Effector CD8-positive, alpha-beta T cell (primary cell): ENCODE measurements at regions not wholly inside any gene's neighbourhood (a gene's known extent, or its start where the extent isn't known, plus 50 kb on each side); places are given as distances from the start of the nearest gene placed in this dataset.

ENCODE experiments used
- DNase-seq: peaks from one replicate; lab custom pipeline; 2025; lab: John Stamatoyannopoulos, UW

DNA sequence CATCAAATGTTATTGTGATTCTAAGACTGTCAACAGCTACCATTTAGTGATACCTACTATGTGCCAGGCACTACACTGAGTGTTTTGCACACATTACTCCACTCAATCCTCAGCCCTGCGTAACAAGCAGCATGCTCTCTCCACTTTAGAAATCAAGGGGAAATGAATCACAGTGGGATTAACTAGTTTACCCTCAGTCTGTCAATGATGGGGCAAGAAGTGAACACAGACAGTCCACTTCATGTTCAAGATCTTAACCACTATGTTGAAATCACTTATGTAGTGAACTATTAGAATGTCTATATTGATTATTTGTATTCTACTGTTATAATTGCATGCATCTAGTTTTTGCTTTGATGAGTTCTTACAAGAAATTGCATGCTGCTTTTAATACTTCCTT lies 165.3 kb downstream of the LTN1 start:
- no peak for DNase-seq

DNA sequence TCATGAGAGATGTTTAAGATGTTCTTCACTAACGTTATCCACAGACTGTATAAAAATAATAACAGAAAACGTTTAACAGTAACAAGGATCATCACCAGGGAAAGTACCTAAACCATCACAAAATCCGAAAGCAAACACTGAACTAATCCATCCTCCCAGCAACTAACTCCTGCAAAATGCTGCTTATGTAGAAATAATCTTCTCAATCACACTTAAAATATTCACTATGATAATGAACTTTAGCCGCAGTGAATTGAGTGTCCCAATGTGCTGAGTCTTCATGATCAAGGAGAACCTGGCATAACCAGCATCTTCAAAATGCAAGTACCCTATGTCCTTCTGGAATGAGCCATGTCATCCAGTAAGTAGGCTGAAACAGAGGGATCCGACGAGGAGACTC lies 166.1 kb downstream of the LTN1 start:
- no peak for DNase-seq

GRCh38 chr21:28826021-28826420 lies 166.7 kb downstream of the LTN1 start:
- DNase-seq, result no peak

DNA sequence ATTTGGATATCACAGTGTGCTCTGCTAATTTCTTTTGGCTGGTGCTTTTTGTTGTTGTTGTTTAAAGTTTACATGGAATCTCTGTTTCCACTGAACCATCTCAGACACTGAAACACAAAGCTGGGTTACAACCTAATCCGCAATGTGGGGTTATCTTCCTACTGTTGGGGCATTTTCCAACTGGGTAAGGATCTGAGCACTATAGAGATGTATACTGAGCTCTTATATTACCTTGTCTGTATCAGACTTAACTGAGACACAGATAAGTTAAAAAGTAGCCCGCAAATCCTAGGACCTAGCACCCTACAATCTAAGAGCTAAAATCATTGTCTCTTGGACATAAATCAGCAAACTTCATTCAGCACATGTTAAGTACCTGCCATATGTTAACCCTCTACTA lies 169.2 kb downstream of the LTN1 start:
- no peak for DNase-seq

DNA sequence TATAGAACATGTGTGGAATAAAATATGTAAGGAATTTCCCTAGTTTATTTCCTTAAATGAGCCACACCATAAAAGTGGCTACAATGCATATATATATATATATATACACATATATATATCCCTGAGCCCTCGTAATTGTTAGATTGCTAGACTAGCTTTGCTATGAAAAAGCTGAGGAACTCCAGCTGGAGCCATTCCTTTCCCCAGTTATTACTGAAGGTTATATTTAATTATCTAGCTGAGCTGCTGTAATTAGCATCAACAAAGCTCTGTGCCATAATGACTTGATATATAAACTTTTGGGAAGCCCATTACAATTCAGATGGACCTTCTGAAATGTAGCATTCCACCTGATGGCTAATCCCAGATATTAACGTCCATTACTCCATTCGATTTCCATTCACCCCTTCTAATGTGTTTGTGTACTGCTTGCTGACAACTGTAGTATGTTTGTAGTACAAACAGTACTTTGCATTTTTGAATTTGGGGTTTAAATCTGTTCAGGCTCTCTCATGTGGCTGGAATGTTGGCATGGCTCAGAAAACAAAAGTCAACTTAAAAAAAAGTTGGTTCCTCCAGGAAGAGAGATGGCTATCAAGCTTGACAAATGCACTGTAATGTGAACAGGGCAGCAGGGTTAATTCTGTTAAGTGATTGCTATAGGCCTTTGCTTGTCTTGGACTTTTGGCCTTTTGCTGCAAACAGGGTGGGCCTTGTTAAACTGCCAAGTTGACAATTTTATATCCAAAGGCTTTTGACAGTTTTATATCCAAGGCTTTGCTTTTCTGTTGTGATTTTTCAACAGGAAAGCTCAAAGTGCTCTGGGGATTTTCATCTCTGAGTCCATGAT lies 170.0 kb downstream of the LTN1 start:
- DNase-seq, result no peak

DNA sequence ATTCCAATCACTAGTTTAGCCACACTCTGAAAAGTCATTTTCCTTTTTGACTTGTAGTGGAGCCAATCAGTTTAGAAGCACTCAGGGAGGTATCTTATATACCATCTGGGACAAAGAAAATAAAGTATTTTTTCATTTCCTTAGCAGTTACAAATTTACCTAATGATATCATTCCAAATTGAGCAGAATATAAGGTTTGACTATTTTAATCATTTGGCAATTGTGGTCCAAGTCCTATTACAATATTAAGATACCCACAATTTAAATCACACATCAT lies 170.6 kb downstream of the LTN1 start:
- no peak for DNase-seq

DNA sequence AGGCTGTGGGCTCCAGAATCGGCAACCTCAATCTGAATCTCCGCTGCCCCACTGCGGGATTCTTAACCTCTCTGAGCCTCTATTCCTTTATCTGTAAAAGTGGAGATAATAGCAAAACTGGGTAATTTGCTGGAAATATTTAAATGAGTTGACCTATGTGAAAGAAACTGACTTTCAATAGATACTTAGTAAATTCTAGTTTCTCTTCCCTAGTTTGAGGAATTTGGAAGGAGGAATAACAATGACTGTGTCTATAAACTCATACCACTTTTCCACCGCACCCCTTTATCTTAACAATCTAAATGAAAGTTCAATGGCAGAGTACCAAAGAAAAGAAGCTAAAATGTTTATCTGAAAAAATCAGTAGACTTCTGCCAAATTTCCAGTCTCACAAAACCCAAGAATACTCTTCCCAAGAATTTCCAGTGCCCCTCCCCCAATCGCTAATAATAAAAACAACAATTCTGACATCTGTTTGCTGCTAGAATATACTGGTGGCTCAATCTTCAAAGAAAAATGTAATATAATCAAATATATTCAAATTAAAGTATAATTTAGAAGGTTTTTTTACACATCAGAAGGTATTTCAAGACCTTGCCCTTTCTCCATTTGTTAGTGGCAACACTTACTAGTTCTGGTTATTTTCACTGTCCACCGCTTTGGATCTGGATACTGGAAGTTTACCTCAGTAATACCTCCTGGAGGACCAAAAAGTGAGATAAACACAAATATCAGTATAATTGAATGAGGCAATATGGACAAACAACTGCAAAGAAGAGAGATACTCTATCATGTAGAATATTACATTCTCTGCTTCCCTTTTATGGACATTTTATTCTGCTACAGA lies 171.2 kb downstream of the LTN1 start:
- no peak for DNase-seq

DNA sequence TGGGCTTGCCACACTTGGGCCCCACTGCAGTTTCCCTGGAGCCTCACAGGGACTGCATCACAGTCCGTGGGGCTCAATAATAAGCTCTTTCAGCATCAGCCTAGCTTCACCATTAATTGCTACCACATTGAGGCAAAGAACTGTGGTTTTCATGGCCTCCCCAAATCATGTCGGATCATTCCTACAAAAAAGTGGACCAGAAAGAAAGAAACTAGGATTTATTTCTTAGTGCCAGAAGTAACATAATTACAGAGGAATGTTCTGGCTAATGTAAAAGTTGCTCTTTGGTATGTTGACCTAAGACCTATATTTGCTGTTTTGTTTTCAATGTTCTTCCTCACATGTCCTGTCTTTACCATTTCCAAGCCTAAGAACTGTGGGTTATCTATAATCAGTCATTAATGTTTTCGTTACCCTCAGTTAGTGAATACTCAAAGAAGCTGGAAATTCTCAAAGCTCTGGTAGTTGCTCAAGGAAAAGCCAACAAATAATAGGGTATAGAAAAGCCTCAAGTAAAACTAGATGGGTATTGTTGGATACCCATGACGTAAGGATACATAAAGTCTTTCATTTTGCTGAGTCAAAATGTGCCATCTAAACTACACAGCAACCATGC lies 173.9 kb downstream of the LTN1 start:
- no peak for DNase-seq

DNA sequence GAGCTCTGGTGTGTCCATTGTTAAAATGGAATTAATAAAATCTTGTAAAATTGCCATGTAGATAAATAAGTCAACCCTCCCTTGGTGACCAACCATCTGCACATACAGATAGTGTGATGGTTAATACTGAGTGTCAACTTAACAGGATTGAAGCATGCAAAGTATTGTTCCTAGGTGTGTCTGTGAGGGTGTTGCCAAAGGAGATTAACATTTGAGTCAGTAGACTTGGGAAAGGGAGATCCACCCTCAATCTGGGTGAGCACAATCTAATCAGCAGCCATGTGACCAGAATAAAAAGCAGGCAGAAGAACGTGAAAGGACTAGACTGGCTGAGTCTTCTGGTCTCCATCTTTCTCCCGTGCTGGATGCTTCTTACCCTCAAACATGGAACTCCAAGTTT lies 174.8 kb downstream of the LTN1 start:
- DNase-seq, result no peak

DNA sequence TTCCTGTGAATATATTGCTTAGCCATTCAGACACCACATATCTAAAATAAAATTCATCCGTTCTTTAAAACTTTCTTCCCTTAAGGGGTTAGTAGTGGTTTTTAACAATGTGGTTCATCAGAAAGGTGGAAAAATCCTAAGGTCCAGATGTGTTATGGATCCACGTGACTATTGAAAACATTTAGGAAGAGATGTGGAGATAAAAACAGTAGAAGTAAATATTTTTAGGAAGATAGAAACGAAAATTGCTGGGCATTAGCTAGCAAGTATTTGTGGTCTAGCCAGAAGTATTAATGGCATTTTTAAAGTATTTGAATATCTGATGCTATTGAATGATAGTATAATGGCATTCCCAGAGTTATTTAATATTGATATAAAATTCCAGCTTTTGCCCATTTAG lies 180.8 kb downstream of the LTN1 start:
- no peak for DNase-seq

GRCh38 chr21:28810826-28811524 lies 181.7 kb downstream of the LTN1 start:
- no peak for DNase-seq

GRCh38 chr21:28805885-28806284 lies 186.8 kb downstream of the LTN1 start:
- no peak for DNase-seq

DNA sequence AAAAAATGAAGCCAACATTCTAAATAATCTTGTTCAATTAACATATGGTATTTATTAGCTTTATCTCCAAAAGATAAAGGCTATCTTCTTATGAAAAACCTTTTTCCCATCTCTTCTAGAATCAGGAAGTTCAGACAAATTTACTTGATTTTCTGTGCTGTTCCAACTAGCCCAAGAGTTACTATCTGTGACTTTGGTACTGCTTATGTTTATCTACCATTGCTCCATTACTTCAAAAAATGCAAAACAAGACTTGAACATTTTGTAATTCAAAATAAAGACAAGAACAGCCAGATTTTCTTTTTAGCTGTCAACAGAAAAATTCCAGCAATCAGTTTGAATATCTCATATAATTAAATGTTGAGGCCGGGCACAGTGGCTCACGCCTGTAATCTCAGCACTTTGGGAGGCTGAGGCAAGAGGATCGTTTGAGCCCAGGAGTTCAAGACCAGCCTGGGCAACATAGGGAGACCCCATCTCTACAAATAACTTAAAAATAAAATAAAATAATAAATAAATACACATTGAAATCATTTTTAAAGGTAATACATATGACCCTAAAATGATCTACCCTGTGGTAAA lies 188.5 kb downstream of the LTN1 start:
- no peak for DNase-seq

- no peak for DNase-seq
Observed at GRCh38 chr21:28801906-28802305, 190.8 kb downstream of the LTN1 start.

- no peak for DNase-seq
Observed at GRCh38 chr21:28799926-28800325, 192.8 kb downstream of the LTN1 start.

DNA sequence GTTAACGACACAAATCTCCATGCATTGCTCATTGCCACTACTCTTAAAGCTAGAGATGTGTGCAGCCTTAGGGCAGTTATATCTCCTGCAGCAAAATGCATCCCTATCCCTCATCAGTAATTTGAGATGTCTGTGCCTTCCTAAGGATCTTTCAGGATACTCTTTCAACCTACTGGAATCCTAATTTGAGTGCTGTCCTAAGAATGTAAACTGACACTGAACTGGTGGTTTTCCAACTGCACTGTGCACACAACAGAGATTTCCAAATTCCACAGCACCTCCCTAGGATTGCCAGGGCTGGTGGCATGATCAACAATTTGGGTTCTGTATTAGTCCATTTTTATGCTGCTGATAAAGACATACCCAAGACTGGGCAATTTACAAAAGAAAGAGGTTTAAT lies 193.9 kb downstream of the LTN1 start:
- DNase-seq, result no peak

DNA sequence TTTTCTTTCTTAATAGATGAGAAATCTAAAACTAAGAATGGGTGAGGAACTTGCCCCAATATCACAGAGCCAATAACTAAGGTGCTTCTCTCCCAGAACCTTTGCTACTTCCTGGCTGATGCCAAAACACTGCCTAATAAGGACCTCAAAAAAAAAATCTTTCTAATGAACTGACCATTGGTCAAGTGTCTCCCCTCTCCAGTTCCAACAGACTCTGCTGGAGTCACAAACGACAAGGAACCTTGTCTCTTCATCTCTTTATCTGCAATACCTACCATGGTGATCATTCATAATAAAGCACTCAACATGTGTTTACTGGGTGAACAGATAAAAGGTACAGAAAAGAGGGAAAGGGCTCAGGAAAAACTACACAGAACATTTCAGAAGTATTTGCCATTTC lies 197.4 kb downstream of the LTN1 start:
- no peak for DNase-seq

DNA sequence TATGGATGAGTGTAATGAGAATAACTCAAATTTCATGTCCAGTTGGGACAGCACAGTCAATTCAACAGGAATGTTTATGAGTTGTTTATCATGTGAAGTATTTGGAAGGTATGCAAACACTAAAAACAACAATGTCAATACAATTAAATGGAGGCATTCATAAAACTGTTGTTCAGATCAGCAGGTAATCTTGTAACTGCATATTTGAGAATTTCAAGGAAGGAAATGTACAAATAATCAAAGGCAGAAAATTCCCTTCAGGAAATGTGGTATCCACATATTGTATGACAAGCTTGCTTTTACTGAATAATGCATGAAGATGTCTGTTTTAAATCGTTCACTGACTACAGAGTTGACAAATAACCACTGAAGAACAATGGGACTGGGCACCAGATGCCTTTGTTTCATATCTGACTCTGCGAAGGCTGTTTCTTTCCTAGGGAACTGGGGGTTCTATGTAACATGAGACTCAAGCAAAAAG lies 198.3 kb downstream of the LTN1 start:
- no peak for DNase-seq

DNA sequence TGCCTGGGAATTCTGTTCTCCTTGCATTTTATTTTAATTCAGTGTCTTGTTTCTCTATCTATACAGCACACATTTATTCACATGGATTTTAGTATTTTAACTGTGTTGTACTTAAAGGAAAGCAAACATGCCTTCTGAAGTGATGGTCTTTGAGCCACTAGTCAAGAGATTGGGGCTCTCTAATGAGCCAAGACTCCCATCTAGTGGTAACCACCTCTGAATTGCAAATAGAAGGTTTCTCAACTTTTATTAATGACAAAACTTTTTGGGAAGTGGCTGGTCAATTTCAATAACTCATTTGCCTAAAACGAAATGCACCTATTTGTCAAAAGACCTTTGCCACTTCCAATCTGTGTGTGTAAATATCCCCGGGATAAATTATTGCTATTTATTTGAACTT lies 199.6 kb downstream of the LTN1 start:
- no peak for DNase-seq

GRCh38 chr21:28791595-28792282 lies 200.9 kb downstream of the LTN1 start:
- no peak for DNase-seq

- no peak for DNase-seq
Observed at GRCh38 chr21:28790335-28790734, 202.3 kb downstream of the LTN1 start.
